ENCODE measurements at regions not wholly inside any gene's neighbourhood (a gene's known extent, or its start where the extent isn't known, plus 50 kb on each side); places are given as distances from the start of the nearest gene placed in this dataset.

GRCh38 chr6:168941036-168941435 lies 312.6 kb downstream of the THBS2 start:
- Histone ChIP-seq H4K20me1 (ENCODE audit: insufficient read depth, low read length) (no peaks in the 10 kb centered on the region), H3K27me3 (replicated peaks; ENCODE audit: insufficient read depth, low read length) (no peaks in the 10 kb centered on the region), H3K27ac (ENCODE audit: low read length) (no peak overlapping the region)

GRCh38 chr6:168939796-168940195 lies 313.9 kb downstream of the THBS2 start:
- TF ChIP-seq EZH2 (optimal IDR thresholded peaks at IDR 0.05; ENCODE audit: low read depth, low read length) = no peak
- TF ChIP-seq CTCF (IDR thresholded peaks at IDR 0.05; ENCODE audit: low read length) = no peak
- no peak for TF ChIP-seq EZH2phosphoT487 (IDR thresholded peaks at IDR 0.05; ENCODE audit: low read length)
- H3K27ac ChIP-seq (ENCODE audit: low read length) = no peak overlapping the region

More at GRCh38 chr6:168941036-168941435, 312.6 kb downstream of the THBS2 start:
- H3K9me2 ChIP-seq (replicated peaks; ENCODE audit: insufficient read depth, low read length) = no peaks in the 10 kb centered on the region
- no peaks in the 10 kb centered on the region for H3K79me2 ChIP-seq (ENCODE audit: low read length)
- H3K36me3 ChIP-seq (replicated peaks; ENCODE audit: insufficient read depth, low read length) = no peaks in the 10 kb centered on the region
- no peak overlapping the region for H3K9ac ChIP-seq (ENCODE audit: low read length)
- no peak overlapping the region for H3K4me2 ChIP-seq (ENCODE audit: low read depth, low read length)
- no peak for DNase-seq
- H3K4me1 ChIP-seq (ENCODE audit: low read length) = no peaks in the 10 kb centered on the region
- no peaks in the 10 kb centered on the region for H3K9me3 ChIP-seq (replicated peaks; ENCODE audit: insufficient read depth, low read length)
- H3F3A ChIP-seq (ENCODE audit: insufficient read depth, low read length) = no peaks in the 10 kb centered on the region
- H3K4me3 ChIP-seq (ENCODE audit: low read length) = no peak overlapping the region
- TF ChIP-seq EZH2phosphoT487 (IDR thresholded peaks at IDR 0.05; ENCODE audit: low read length) = no peak
- no peak for TF ChIP-seq CTCF (IDR thresholded peaks at IDR 0.05; ENCODE audit: low read length)
- TF ChIP-seq EZH2 (optimal IDR thresholded peaks at IDR 0.05; ENCODE audit: low read depth, low read length) = no peak
- no peak overlapping the region for H2AFZ ChIP-seq (ENCODE audit: low read length)

GRCh38 chr6:168939041-168939440 lies 314.6 kb downstream of the THBS2 start:
- Histone ChIP-seq H3F3A (ENCODE audit: insufficient read depth, low read length) (no peaks in the 10 kb centered on the region), H3K36me3 (replicated peaks; ENCODE audit: insufficient read depth, low read length) (no peaks in the 10 kb centered on the region), H3K27ac (ENCODE audit: low read length) (no peak overlapping the region), H3K27me3 (replicated peaks; ENCODE audit: insufficient read depth, low read length) (no peaks in the 10 kb centered on the region), H3K9ac (ENCODE audit: low read length) (no peak overlapping the region), H4K20me1 (ENCODE audit: insufficient read depth, low read length) (no peaks in the 10 kb centered on the region), H3K4me2 (ENCODE audit: low read depth, low read length) (no peak overlapping the region), H3K79me2 (ENCODE audit: low read length) (no peaks in the 10 kb centered on the region), H3K4me1 (ENCODE audit: low read length) (no peaks in the 10 kb centered on the region), H3K4me3 (ENCODE audit: low read length) (no peak overlapping the region), H3K9me2 (replicated peaks; ENCODE audit: insufficient read depth, low read length) (no peaks in the 10 kb centered on the region), H3K9me3 (replicated peaks; ENCODE audit: insufficient read depth, low read length) (no peaks in the 10 kb centered on the region), H2AFZ (ENCODE audit: low read length) (no peak overlapping the region)
- DNase-seq = no peak
- TF ChIP-seq CTCF (IDR thresholded peaks at IDR 0.05; ENCODE audit: low read length) (no peak), EZH2 (optimal IDR thresholded peaks at IDR 0.05; ENCODE audit: low read depth, low read length) (no peak), EZH2phosphoT487 (IDR thresholded peaks at IDR 0.05; ENCODE audit: low read length) (no peak)

More at GRCh38 chr6:168939796-168940195, 313.9 kb downstream of the THBS2 start:
- H3K27me3 ChIP-seq (replicated peaks; ENCODE audit: insufficient read depth, low read length) = no peaks in the 10 kb centered on the region
- DNase-seq = no peak
- H3K9me3 ChIP-seq (replicated peaks; ENCODE audit: insufficient read depth, low read length) = no peaks in the 10 kb centered on the region
- no peak overlapping the region for H3K4me3 ChIP-seq (ENCODE audit: low read length)
- no peaks in the 10 kb centered on the region for H3K79me2 ChIP-seq (ENCODE audit: low read length)
- H2AFZ ChIP-seq (ENCODE audit: low read length) = no peak overlapping the region
- H3F3A ChIP-seq (ENCODE audit: insufficient read depth, low read length) = no peaks in the 10 kb centered on the region
- no peaks in the 10 kb centered on the region for H4K20me1 ChIP-seq (ENCODE audit: insufficient read depth, low read length)
- no peaks in the 10 kb centered on the region for H3K9me2 ChIP-seq (replicated peaks; ENCODE audit: insufficient read depth, low read length)
- H3K4me1 ChIP-seq (ENCODE audit: low read length) = no peaks in the 10 kb centered on the region
- no peaks in the 10 kb centered on the region for H3K36me3 ChIP-seq (replicated peaks; ENCODE audit: insufficient read depth, low read length)
- H3K4me2 ChIP-seq (ENCODE audit: low read depth, low read length) = no peak overlapping the region
- H3K9ac ChIP-seq (ENCODE audit: low read length) = no peak overlapping the region
